Subcutaneous abdominal adipose tissue (tissue), 5 donors: ENCODE measurements at regions not wholly inside any gene's neighbourhood (a gene's known extent, or its start where the extent isn't known, plus 50 kb on each side); places are given as distances from the start of the nearest gene placed in this dataset.
"Not testable (repeated sequence)": the region's sequence is repeated elsewhere in the genome, so short reads cannot be mapped to it uniquely, and the experiment has no call there.

ENCODE experiments used
- H3K27ac ChIP-seq: one replicate; pipeline ENCODE4 v1.7.0; 2013; ENCODE audit warnings: low read depth, mild to moderate bottlenecking, inconsistent platforms, low read length, moderate library complexity
- H3K27me3 ChIP-seq, 5 donors: one replicate each; pipeline ENCODE4 v1.7.0; 2013; ENCODE audit warnings: low read length in 5 of 5, inconsistent platforms in 1 of 5; ENCODE audit not compliant: control insufficient read depth in 5 of 5, insufficient read depth in 4 of 5
- H3K36me3 ChIP-seq, 5 donors: one replicate each; pipeline ENCODE4 v1.7.0; 2013; ENCODE audit warnings: low read length in 5 of 5; ENCODE audit not compliant: control insufficient read depth in 5 of 5, insufficient read depth in 5 of 5
- H3K4me1 ChIP-seq, 5 donors: one replicate each; pipeline ENCODE4 v1.7.0; 2013; ENCODE audit warnings: low read length in 5 of 5, mild to moderate bottlenecking in 3 of 5, moderate library complexity in 1 of 5; ENCODE audit not compliant: control insufficient read depth in 5 of 5, insufficient read depth in 5 of 5
- H3K4me3 ChIP-seq, 5 donors: one replicate each; pipeline ENCODE4 v1.7.0; 2013; ENCODE audit warnings: low read length in 5 of 5, low read depth in 1 of 5
- H3K9ac ChIP-seq, 5 donors: one replicate each; pipeline ENCODE4 v1.7.0; 2013; ENCODE audit warnings: low read length in 5 of 5, mild to moderate bottlenecking in 4 of 5, moderate library complexity in 3 of 5
- H3K9me3 ChIP-seq, 5 donors: one replicate each; pipeline ENCODE4 v1.7.0; 2013; ENCODE audit warnings: low read length in 5 of 5; ENCODE audit not compliant: control insufficient read depth in 5 of 5
- donor health status: healthy.
- donor health status: healthy.
- donor health status: healthy.
- donor health status: healthy.
- donor health status: healthy.

DNA sequence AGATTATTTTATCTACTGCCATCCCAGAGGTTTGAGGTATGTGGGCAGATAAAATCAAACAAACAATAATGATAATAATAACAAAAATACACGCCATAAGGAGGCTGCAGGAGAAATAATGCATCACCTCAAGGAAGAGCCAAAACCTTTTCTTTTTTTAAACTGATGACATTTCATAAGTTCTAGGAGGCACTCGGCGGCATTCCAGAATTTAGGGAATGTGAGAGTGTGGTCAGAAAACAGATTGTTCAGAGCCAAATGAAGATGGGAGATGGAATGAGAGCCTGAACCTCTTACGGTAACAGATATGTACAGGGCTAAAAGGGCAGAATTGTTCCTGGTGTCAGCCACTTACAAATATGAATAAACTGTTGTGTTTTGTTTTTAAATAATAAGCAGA lies 615.0 kb upstream of the CHD1 start:
- H3K9me3 ChIP-seq, result no peaks in the 10 kb centered on the region
- H3K9ac ChIP-seq, result no peak overlapping the region

DNA sequence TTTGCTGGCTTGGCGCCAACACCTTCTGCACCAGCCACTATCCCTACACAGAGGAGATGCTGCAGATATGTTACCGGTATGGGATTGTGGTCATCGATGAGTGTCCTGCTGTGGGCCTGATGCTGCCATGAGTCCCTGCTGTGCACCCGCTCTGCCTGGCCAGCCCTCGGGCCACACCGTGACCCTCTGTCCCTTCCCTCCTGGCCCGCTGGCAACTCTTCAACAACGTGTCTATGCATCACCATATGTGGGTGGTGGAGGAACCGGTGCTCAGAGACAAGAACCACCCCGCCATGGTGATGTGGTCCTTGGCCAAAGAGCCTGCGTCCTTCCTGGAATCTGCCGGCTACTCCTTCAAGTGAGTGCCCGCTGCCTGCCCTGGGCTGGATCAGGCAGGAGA lies 605.4 kb upstream of the CHD1 start:
- H3K27ac ChIP-seq, H3K9me3 ChIP-seq, H3K9ac ChIP-seq, H3K27me3 ChIP-seq, H3K36me3 ChIP-seq, H3K4me1 ChIP-seq, H3K4me3 ChIP-seq: not testable (repeated sequence)

More for the DNA sequence above, 615.0 kb upstream of the CHD1 start:
- Histone ChIP-seq H3K4me1 (peaks cover 0 to 7% (median 0%) of the 10 kb centered on the region in 5 donors), H3K27me3 (no peaks in the 10 kb centered on the region), H3K27ac (no peak overlapping the region), H3K4me3 (no peak overlapping the region), H3K36me3 (no peaks in the 10 kb centered on the region)

GRCh38 chr5:99521666-99522065 lies 592.9 kb upstream of the CHD1 start:
- H3K27me3 ChIP-seq, H3K9me3 ChIP-seq, H3K36me3 ChIP-seq, H3K27ac ChIP-seq, H3K9ac ChIP-seq, H3K4me3 ChIP-seq, H3K4me1 ChIP-seq: not testable (repeated sequence)

GRCh38 chr5:99515864-99516490 lies 587.2 kb upstream of the CHD1 start:
- H3K27ac ChIP-seq, result not testable (repeated sequence)

GRCh38 chr5:99510237-99510866 lies 581.5 kb upstream of the CHD1 start:
- H3K9me3 ChIP-seq, result peaks cover 0 to 11% (median 0%) of the 10 kb centered on the region in 5 donors
- H3K36me3 ChIP-seq, H3K4me1 ChIP-seq, H3K27ac ChIP-seq, H3K27me3 ChIP-seq, H3K9ac ChIP-seq, H3K4me3 ChIP-seq: not testable (repeated sequence)

More at GRCh38 chr5:99515864-99516490, 587.2 kb upstream of the CHD1 start:
- H3K4me3 ChIP-seq, H3K9ac ChIP-seq, H3K4me1 ChIP-seq, H3K36me3 ChIP-seq, H3K9me3 ChIP-seq, H3K27me3 ChIP-seq: not testable (repeated sequence)

DNA sequence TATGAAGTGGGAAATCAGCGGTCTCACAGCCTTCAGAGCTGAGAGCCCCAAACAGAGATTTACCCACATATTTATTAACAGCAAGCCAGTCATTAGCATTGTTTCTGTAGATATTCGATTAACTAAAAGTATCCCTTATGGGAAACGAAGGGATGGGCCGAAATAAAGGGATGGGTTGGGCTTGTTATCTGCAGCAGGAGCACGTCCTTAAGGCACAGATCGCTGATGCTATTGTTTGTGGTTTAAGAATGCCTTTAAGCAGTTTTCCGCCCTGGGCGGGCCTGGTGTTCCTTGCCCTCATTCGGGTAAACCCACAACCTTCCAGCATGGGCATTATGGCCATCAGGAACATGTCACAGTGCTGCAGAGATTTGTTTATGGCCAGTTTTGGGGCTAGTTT lies 580.3 kb upstream of the CHD1 start:
- H3K36me3 ChIP-seq, H3K4me1 ChIP-seq, H3K9ac ChIP-seq, H3K4me3 ChIP-seq, H3K27ac ChIP-seq, H3K27me3 ChIP-seq: not testable (repeated sequence)
- peaks cover 0 to 11% (median 0%) of the 10 kb centered on the region in 5 donors for H3K9me3 ChIP-seq

DNA sequence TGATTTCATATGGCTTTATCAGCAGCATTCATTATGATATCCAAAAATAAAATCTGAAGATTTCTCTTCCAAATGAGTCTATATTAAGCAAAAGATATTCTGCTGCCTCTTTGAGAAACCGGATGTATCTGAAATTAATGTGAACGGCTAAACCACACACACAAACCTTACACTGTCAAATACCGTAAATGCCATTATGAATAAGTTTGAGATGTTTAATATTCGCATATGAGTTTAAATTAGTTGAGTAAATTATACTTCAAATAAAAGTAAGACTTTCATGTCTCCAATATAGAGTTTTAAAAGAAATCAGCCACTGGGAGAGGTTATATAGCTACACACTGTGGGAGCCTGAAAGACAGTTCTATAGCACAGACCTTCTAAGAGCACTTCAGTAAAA lies 566.6 kb upstream of the CHD1 start:
- H3K27me3 ChIP-seq, H3K36me3 ChIP-seq, H3K27ac ChIP-seq, H3K4me1 ChIP-seq, H3K4me3 ChIP-seq, H3K9ac ChIP-seq, H3K9me3 ChIP-seq: not testable (repeated sequence)

GRCh38 chr5:99478450-99478849 lies 549.6 kb upstream of the CHD1 start:
- not testable (repeated sequence) for H3K27me3 ChIP-seq, H3K36me3 ChIP-seq, H3K4me3 ChIP-seq, H3K9me3 ChIP-seq, H3K4me1 ChIP-seq, H3K9ac ChIP-seq, H3K27ac ChIP-seq

- not testable (repeated sequence) for H3K4me3 ChIP-seq, H3K9ac ChIP-seq, H3K36me3 ChIP-seq, H3K4me1 ChIP-seq, H3K27me3 ChIP-seq, H3K9me3 ChIP-seq, H3K27ac ChIP-seq
Observed at GRCh38 chr5:99473328-99473727, 544.5 kb upstream of the CHD1 start.

- H3K27ac ChIP-seq, H3K36me3 ChIP-seq, H3K4me1 ChIP-seq, H3K9ac ChIP-seq, H3K4me3 ChIP-seq, H3K9me3 ChIP-seq, H3K27me3 ChIP-seq: not testable (repeated sequence)
Observed at GRCh38 chr5:99471726-99472125, 542.9 kb upstream of the CHD1 start.
